Progenitor cell of endocrine pancreas (in vitro differentiated cells): ENCODE measurements at regions not wholly inside any gene's neighbourhood (a gene's known extent, or its start where the extent isn't known, plus 50 kb on each side); places are given as distances from the start of the nearest gene placed in this dataset.

Experiments used
- DNase-seq: peaks from one replicate; pipeline ENCODE4 v3.0.0; 2021; ENCODE audit warnings: low spot score; ENCODE audit not compliant: unreplicated experiment
- H3K27ac Mint-ChIP-seq: 2 replicates; pipeline ENCODE4 v1.8.0; 2021; ENCODE audit warnings: mild to moderate bottlenecking, moderate library complexity, mixed read lengths
- H3K27me3 Mint-ChIP-seq: 2 replicates; pipeline ENCODE4 v1.8.0; 2021; ENCODE audit warnings: mixed read lengths
- H3K36me3 Mint-ChIP-seq: 2 replicates; pipeline ENCODE4 v1.8.0; 2022; ENCODE audit warnings: mixed read lengths; ENCODE audit not compliant: insufficient read depth
- H3K4me1 Mint-ChIP-seq: 2 replicates; pipeline ENCODE4 v1.8.0; 2021; ENCODE audit warnings: low read depth, mixed read lengths
- H3K4me3 Mint-ChIP-seq: 2 replicates; pipeline ENCODE4 v1.8.0; 2021; ENCODE audit warnings: low read depth, mild to moderate bottlenecking, moderate library complexity, mixed read lengths
- H3K9me3 Mint-ChIP-seq: 2 replicates; pipeline ENCODE4 v1.8.0; 2021; ENCODE audit warnings: low read depth, mixed read lengths
- TF ChIP-seq, protein P1 (sequence below): fragments of 200-600 bp; sonication (generic); IDR thresholded peaks from one replicate; pipeline ENCODE4 v1.5.0; 2021; ENCODE audit warnings: antibody characterized with exemption, mild to moderate bottlenecking; ENCODE audit not compliant: unreplicated experiment

DNA sequence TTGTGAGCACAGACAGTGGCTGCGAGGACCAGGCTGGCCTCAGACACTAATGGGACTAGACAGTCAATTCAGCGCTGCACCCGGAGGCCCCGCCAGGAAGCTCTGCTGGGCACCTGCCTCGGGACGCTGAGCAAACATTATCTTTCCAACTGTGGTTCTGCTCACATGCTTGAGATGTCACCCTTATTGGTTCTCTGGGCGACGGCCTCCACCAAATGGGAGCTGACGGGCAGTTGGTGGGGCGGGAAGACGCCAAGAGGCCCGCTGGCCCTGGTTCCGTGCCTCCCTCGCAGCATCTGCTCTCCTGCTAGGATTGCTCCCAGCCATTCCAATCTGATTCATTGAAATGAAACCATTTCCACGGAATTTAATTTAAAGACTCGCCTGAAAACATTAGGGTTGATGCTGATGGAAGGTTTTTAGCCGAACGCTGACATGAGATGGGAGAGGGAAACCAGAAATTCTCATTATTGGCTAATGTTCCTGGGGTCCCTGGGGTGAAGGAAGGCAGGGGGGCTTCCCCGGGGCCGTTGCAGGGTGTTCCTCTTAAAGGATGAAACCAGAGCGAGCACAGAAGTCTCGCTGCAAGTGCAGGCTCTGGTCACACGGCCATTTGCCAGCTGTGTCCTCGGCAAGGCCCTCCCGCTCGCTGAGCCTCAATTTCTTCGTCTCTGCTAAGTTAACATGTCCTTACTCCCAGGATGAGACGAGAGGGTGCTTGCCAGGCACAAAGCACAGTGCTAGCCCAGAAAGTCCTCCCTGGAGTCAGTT is 512.2 kb downstream of the NPHP4 start:
- H3K4me3 Mint-ChIP-seq: no peak overlapping the region
- no peak overlapping the region for H3K27ac Mint-ChIP-seq

DNA sequence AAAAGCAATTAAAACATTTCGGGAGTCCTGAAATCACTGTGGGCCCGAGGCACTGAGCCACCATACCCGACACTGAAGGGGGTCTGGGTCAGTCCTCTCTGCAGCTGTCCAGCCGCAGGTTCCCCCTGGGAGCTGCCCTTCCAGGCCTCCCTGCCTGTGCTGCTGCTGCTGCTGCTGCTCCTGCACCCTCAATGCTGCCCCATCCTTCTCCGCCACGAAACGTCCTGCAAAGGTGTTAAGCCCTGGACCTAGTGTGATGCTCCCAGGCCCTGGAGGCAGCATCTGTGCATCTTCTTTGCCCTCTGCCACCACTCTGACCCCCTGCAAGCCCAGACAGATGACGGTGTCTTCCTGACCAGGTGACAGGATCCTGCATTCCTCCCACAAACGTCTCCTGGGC is 513.3 kb downstream of the NPHP4 start:
- H3K9me3 Mint-ChIP-seq: no peaks in the 10 kb centered on the region
- TF ChIP-seq, protein P1, sequence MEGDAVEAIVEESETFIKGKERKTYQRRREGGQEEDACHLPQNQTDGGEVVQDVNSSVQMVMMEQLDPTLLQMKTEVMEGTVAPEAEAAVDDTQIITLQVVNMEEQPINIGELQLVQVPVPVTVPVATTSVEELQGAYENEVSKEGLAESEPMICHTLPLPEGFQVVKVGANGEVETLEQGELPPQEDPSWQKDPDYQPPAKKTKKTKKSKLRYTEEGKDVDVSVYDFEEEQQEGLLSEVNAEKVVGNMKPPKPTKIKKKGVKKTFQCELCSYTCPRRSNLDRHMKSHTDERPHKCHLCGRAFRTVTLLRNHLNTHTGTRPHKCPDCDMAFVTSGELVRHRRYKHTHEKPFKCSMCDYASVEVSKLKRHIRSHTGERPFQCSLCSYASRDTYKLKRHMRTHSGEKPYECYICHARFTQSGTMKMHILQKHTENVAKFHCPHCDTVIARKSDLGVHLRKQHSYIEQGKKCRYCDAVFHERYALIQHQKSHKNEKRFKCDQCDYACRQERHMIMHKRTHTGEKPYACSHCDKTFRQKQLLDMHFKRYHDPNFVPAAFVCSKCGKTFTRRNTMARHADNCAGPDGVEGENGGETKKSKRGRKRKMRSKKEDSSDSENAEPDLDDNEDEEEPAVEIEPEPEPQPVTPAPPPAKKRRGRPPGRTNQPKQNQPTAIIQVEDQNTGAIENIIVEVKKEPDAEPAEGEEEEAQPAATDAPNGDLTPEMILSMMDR: no peak
- no peaks in the 10 kb centered on the region for H3K36me3 Mint-ChIP-seq
- H3K4me3 Mint-ChIP-seq: no peak overlapping the region
- H3K4me1 Mint-ChIP-seq: peaks cover 4% of the 10 kb centered on the region
- peaks cover 42% of the 10 kb centered on the region for H3K27me3 Mint-ChIP-seq
- DNase-seq: no peak
- H3K27ac Mint-ChIP-seq: no peak overlapping the region

More for the DNA sequence above, 512.2 kb downstream of the NPHP4 start:
- H3K4me1 Mint-ChIP-seq: peaks cover 4% of the 10 kb centered on the region
- H3K27me3 Mint-ChIP-seq: peaks cover 53% of the 10 kb centered on the region
- DNase-seq: no peak
- H3K9me3 Mint-ChIP-seq: no peaks in the 10 kb centered on the region
- TF ChIP-seq, protein P1: no peak
- no peaks in the 10 kb centered on the region for H3K36me3 Mint-ChIP-seq

DNA sequence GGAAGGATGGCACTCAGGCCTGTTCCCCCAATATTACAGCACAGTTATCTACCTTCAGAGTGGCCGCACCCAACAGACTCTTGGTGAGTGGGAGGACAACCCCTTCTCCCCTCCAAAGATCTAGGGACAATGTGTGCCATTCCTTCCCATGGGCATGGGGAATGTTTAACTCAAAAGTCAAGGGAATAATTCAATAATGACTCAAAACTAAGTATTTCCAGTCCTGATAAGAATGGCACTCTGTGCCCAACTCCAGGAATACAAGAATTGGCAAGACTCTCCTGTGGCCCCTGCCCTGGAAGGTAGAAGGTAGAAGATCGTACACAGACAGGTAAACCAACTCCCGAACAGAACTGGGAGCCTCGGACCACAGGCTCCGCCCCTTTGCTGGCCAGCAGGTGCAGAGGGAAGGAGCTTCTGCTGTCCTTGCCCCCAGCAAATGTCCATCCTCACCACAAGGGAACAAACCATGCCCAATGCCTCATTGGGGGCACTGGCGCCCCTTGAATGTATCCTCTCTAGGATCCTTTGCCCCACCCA is 514.0 kb downstream of the NPHP4 start:
- TF ChIP-seq, protein P1: no peak
- Mint-ChIP-seq H3K9me3 (no peaks in the 10 kb centered on the region), H3K36me3 (no peaks in the 10 kb centered on the region), H3K27me3 (peaks cover 41% of the 10 kb centered on the region), H3K4me3 (no peak overlapping the region), H3K27ac (no peak overlapping the region), H3K4me1 (peaks cover 4% of the 10 kb centered on the region)
- DNase-seq: no peak

DNA sequence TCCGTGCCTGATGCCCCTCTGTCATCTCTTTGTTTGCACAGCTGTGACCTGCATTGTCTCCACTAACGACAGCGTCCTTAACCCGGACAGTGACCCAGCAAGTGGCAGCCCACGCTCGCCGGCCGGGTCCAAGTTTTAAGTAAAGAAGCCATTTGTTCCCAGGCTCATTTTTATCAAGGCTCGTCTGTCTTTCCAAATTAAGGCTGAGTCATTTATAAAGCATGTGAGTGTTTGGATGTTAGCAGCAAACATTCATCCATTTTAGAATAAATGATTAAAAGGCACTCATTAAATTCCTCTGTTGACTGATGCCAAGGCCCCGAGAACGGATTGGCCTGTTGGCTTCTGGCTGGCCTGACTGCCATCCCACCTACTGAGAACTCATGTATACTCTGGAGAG is 514.5 kb downstream of the NPHP4 start:
- no peak overlapping the region for H3K4me3 Mint-ChIP-seq
- no peak overlapping the region for H3K27ac Mint-ChIP-seq

DNA sequence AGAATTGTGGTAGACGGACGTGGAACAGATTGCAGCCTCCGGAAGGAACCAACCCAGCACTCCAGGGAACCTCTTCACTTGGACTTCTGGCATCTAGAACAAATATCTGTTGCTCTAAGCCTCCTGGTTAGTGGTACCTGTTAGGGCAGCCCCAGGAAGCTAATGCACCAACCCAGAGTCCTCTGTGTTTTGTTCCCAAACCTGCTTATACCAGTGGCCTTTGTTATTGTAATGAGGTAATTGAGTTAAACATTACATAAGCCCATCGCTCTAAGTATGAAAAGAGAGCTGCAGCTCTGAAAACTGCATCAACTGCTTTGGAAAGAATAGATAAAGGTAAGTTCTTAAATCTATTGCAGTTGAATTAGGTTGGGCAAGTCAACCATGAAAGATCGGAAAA is 516.7 kb downstream of the NPHP4 start:
- no peaks in the 10 kb centered on the region for H3K9me3 Mint-ChIP-seq
- H3K27ac Mint-ChIP-seq: no peak overlapping the region
- H3K4me1 Mint-ChIP-seq: peaks cover 4% of the 10 kb centered on the region
- H3K27me3 Mint-ChIP-seq: peaks cover 31% of the 10 kb centered on the region
- H3K4me3 Mint-ChIP-seq: no peak overlapping the region
- TF ChIP-seq, protein P1: no peak
- no peak for DNase-seq
- no peaks in the 10 kb centered on the region for H3K36me3 Mint-ChIP-seq

More for the DNA sequence above, 514.5 kb downstream of the NPHP4 start:
- Mint-ChIP-seq H3K36me3 (no peaks in the 10 kb centered on the region), H3K4me1 (peaks cover 4% of the 10 kb centered on the region), H3K9me3 (no peaks in the 10 kb centered on the region), H3K27me3 (peaks cover 36% of the 10 kb centered on the region)
- TF ChIP-seq, protein P1: no peak
- no peak for DNase-seq
